ENCODE measurements at regions not wholly inside any gene's neighbourhood (a gene's known extent, or its start where the extent isn't known, plus 50 kb on each side); places are given as distances from the start of the nearest gene placed in this dataset.

- Histone ChIP-seq H3K36me3 (ENCODE audit: control insufficient read depth, insufficient read depth, low read length) (no peaks in the 10 kb centered on the region), H3K4me3 (ENCODE audit: low read depth, low read length) (no peak overlapping the region), H3K27me3 (ENCODE audit: control insufficient read depth, insufficient read depth, low read length) (no peaks in the 10 kb centered on the region)
- no peak for DNase-seq (ENCODE audit: low read depth)
- no peak for TF ChIP-seq CTCF (IDR thresholded peaks at IDR 0.05; ENCODE audit: insufficient read depth, low read length, poor library complexity, severe bottlenecking)
Measured at GRCh38 chr10:130664526-130664925, 528.3 kb downstream of the GLRX3 start.

- no peak overlapping the region for H3K4me3 ChIP-seq (ENCODE audit: low read depth, low read length)
- no peak for TF ChIP-seq CTCF (IDR thresholded peaks at IDR 0.05; ENCODE audit: insufficient read depth, low read length, poor library complexity, severe bottlenecking)
- no peak for DNase-seq (ENCODE audit: low read depth)
- H3K36me3 ChIP-seq (ENCODE audit: control insufficient read depth, insufficient read depth, low read length): no peaks in the 10 kb centered on the region
- H3K27me3 ChIP-seq (ENCODE audit: control insufficient read depth, insufficient read depth, low read length): no peaks in the 10 kb centered on the region
Measured at GRCh38 chr10:130666215-130666614, 530.0 kb downstream of the GLRX3 start.

GRCh38 chr10:130686689-130687300 is 550.6 kb downstream of the GLRX3 start:
- Histone ChIP-seq H3K27me3 (ENCODE audit: control insufficient read depth, insufficient read depth, low read length) (no peaks in the 10 kb centered on the region), H3K36me3 (ENCODE audit: control insufficient read depth, insufficient read depth, low read length) (no peaks in the 10 kb centered on the region), H3K4me3 (ENCODE audit: low read depth, low read length) (no peak overlapping the region)
- no peak for TF ChIP-seq CTCF (IDR thresholded peaks at IDR 0.05; ENCODE audit: insufficient read depth, low read length, poor library complexity, severe bottlenecking)
- DNase-seq (ENCODE audit: low read depth): no peak

- no peak for DNase-seq (ENCODE audit: low read depth)
- no peaks in the 10 kb centered on the region for H3K36me3 ChIP-seq (ENCODE audit: control insufficient read depth, insufficient read depth, low read length)
- no peak for TF ChIP-seq CTCF (IDR thresholded peaks at IDR 0.05; ENCODE audit: insufficient read depth, low read length, poor library complexity, severe bottlenecking)
- no peaks in the 10 kb centered on the region for H3K27me3 ChIP-seq (ENCODE audit: control insufficient read depth, insufficient read depth, low read length)
- no peak overlapping the region for H3K4me3 ChIP-seq (ENCODE audit: low read depth, low read length)
Measured at GRCh38 chr10:130687566-130687965, 551.4 kb downstream of the GLRX3 start.

GRCh38 chr10:130689743-130690626 is 553.8 kb downstream of the GLRX3 start:
- Histone ChIP-seq H3K36me3 (ENCODE audit: control insufficient read depth, insufficient read depth, low read length) (no peaks in the 10 kb centered on the region), H3K27me3 (ENCODE audit: control insufficient read depth, insufficient read depth, low read length) (no peaks in the 10 kb centered on the region), H3K4me3 (ENCODE audit: low read depth, low read length) (no peak overlapping the region)
- TF ChIP-seq CTCF (IDR thresholded peaks at IDR 0.05; ENCODE audit: insufficient read depth, low read length, poor library complexity, severe bottlenecking): no peak
- no peak for DNase-seq (ENCODE audit: low read depth)
